CD14-positive monocyte (primary cell): ENCODE measurements at regions not wholly inside any gene's neighbourhood (a gene's known extent, or its start where the extent isn't known, plus 50 kb on each side); places are given as distances from the start of the nearest gene placed in this dataset.

ENCODE experiments used
- DNase-seq, 3 donors: peaks; one replicate each; pipeline ENCODE4 v3.0.0-alpha.2; 2011 to 2022
- H2AFZ ChIP-seq: 2 replicates; pipeline ENCODE4 v1.6.0; 2012; ENCODE audit warnings: mild to moderate bottlenecking, low read depth, low read length, inconsistent platforms; ENCODE audit not compliant: insufficient read depth, poor library complexity, severe bottlenecking
- H3K27ac ChIP-seq, 2 donors: 1 replicate in 1 of 2; 2 replicates in 1 of 2; pipeline ENCODE4 v1.5.1; 2012 to 2013; ENCODE audit warnings: low read length in 2 of 2, control low read depth in 1 of 2, inconsistent platforms in 1 of 2, low read depth in 1 of 2, mild to moderate bottlenecking in 1 of 2
- H3K27me3 ChIP-seq, 2 donors: one replicate each; pipeline versions ENCODE4 v1.6.0 to v1.6.1; 2011 to 2013; ENCODE audit warnings: low read length in 2 of 2; ENCODE audit not compliant: control insufficient read depth in 2 of 2, insufficient read depth in 2 of 2
- H3K36me3 ChIP-seq, 2 donors: replicated peaks in 1 of 2; 1 replicate in 1 of 2; 2 replicates in 1 of 2; pipeline versions ENCODE4 v1.5.1 to v1.6.1; 2012 to 2013; ENCODE audit warnings: low read length in 2 of 2, control low read depth in 1 of 2, inconsistent platforms in 1 of 2, mild to moderate bottlenecking in 1 of 2; ENCODE audit not compliant: insufficient read depth in 2 of 2, control insufficient read depth in 1 of 2
- H3K4me1 ChIP-seq, 2 donors: 1 replicate in 1 of 2; 2 replicates in 1 of 2; pipeline versions ENCODE4 v1.5.1 to v1.6.1; 2012 to 2013; ENCODE audit warnings: low read length in 2 of 2, control low read depth in 1 of 2, inconsistent platforms in 1 of 2, mild to moderate bottlenecking in 1 of 2, moderate library complexity in 1 of 2; ENCODE audit not compliant: insufficient read depth in 2 of 2, control insufficient read depth in 1 of 2
- H3K4me2 ChIP-seq: replicated peaks from 2 replicates; pipeline ENCODE3; 2012; ENCODE audit warnings: low read length, moderate library complexity, mild to moderate bottlenecking; ENCODE audit not compliant: poor library complexity, severe bottlenecking; ENCODE audit errors: extremely low read depth
- H3K4me3 ChIP-seq, 3 experiments: fragments of 200-600 bp in 1 of 3; sonication (generic) in 1 of 3; replicated peaks in 1 of 3; 1 replicate in 2 of 3; 2 replicates in 1 of 3; pipeline ENCODE4 v1.5.1; 2011 to 2013; ENCODE audit warnings: low read length in 3 of 3, mild to moderate bottlenecking in 3 of 3, control low read depth in 2 of 3, low read depth in 2 of 3, inconsistent platforms in 1 of 3, moderate library complexity in 1 of 3
- H3K79me2 ChIP-seq: 2 replicates; pipeline ENCODE4 v1.6.0; 2012; ENCODE audit warnings: mild to moderate bottlenecking, control low read depth, inconsistent platforms, low read length, moderate library complexity; ENCODE audit not compliant: insufficient read depth
- H3K9ac ChIP-seq: 2 replicates; pipeline ENCODE4 v1.6.0; 2017; ENCODE audit warnings: low read length, mild to moderate bottlenecking; ENCODE audit not compliant: insufficient read depth, poor library complexity, severe bottlenecking
- H3K9me3 ChIP-seq, 2 donors: replicated peaks in 1 of 2; 1 replicate in 1 of 2; 2 replicates in 1 of 2; pipeline versions ENCODE4 v1.5.1 to v1.6.1; 2012 to 2013; ENCODE audit warnings: low read length in 2 of 2, control low read depth in 1 of 2; ENCODE audit not compliant: control insufficient read depth in 1 of 2, insufficient read depth in 1 of 2
- H4K20me1 ChIP-seq: 2 replicates; pipeline ENCODE4 v1.6.0; 2012; ENCODE audit warnings: mild to moderate bottlenecking, low read length, control low read depth, moderate library complexity; ENCODE audit not compliant: insufficient read depth
- H3K27ac Mint-ChIP-seq, 7 donors: one replicate each; pipeline ENCODE4 v1.8.0; 2020; ENCODE audit warnings: mild to moderate bottlenecking in 7 of 7, mixed read lengths in 7 of 7, moderate library complexity in 6 of 7, inconsistent platforms in 2 of 7
- H3K27me3 Mint-ChIP-seq, 3 donors: one replicate each; pipeline ENCODE4 v1.8.0; 2021 to 2022; ENCODE audit warnings: low read depth in 3 of 3, mild to moderate bottlenecking in 3 of 3, mixed read lengths in 3 of 3, moderate library complexity in 3 of 3, inconsistent platforms in 1 of 3
- H3K36me3 Mint-ChIP-seq, 2 donors: one replicate each; pipeline ENCODE4 v1.8.0; 2020; ENCODE audit warnings: mixed read lengths in 2 of 2, inconsistent platforms in 1 of 2, mild to moderate bottlenecking in 1 of 2
- H3K4me1 Mint-ChIP-seq: one replicate; pipeline ENCODE4 v1.8.0; 2020; ENCODE audit warnings: mild to moderate bottlenecking, mixed read lengths
- H3K4me3 Mint-ChIP-seq, 2 donors: one replicate each; pipeline ENCODE4 v1.8.0; 2020; ENCODE audit warnings: mild to moderate bottlenecking in 2 of 2, mixed read lengths in 2 of 2, moderate library complexity in 1 of 2
- H3K9me3 Mint-ChIP-seq, 7 donors: one replicate each; pipeline ENCODE4 v1.8.0; 2020 to 2022; ENCODE audit warnings: mixed read lengths in 7 of 7, mild to moderate bottlenecking in 6 of 7, moderate library complexity in 6 of 7, inconsistent platforms in 2 of 7
- WGBS: methylation state at CpG from one replicate; pipeline ENCODE4 v1.1.5; 2013; ENCODE audit warnings: missing lambda C conversion rate; ENCODE audit not compliant: insufficient coverage; 5-methylcytosine and 5-hydroxymethylcytosine counted together
- intact Hi-C, 2 donors: fragments of 100-400 bp; cut with micrococcal nuclease; formaldehyde crosslinking; loops; one replicate each; pipeline versions ENCODE4 v1.15.0 to v1.15.1; 2023
- TF ChIP-seq, protein P1 (sequence below): fragments of 200-600 bp; IDR thresholded peaks from one replicate; pipeline ENCODE4 v1.8.0; 2022; ENCODE audit warnings: antibody characterized with exemption, mild to moderate bottlenecking

DNA sequence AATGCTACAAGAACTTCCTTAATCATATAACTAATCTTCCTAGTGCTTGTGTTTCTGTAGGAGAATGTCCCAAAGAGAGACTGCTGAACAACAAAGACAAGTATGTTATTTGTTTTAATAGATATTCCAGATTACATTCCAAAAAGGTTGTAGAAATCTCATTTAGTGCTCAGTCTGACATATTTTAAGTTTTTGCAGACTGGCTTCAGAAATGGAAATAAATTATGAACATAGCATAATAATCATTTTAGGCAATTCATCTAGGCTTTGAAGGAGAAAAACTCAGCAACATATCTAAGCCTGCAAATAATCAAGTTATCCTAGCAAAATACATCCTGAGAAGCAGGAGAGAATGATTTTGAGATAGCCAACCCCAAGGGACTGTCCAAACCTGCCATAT lies 171.6 kb upstream of the CDH5 start:
- Histone ChIP-seq H3K4me2 (no peak overlapping the region), H3K27me3 (no peaks in the 10 kb centered on the region), H2AFZ (no peak overlapping the region), H3K4me1 (peaks cover 15 to 19% of the 10 kb centered on the region in 2 donors), H3K9me3 (no peaks in the 10 kb centered on the region), H3K36me3 (no peaks in the 10 kb centered on the region), H4K20me1 (no peaks in the 10 kb centered on the region), H3K27ac (no peak overlapping the region), H3K4me3 (no peak overlapping the region), H3K79me2 (no peaks in the 10 kb centered on the region), H3K9ac (no peak overlapping the region)
- peaks cover 0 to 2% (median 0%) of the 10 kb centered on the region in 7 donors for H3K9me3 Mint-ChIP-seq
- H3K27me3 Mint-ChIP-seq, result peaks cover 0 to 2% (median 2%) of the 10 kb centered on the region in 3 donors
- H3K27ac Mint-ChIP-seq, result no peak overlapping the region
- DNase-seq, result no peak
- no peak overlapping the region for H3K4me3 Mint-ChIP-seq
- peaks cover 23% of the 10 kb centered on the region for H3K4me1 Mint-ChIP-seq
- H3K36me3 Mint-ChIP-seq, result no peaks in the 10 kb centered on the region
- intact Hi-C loops, result no loop called here
- TF ChIP-seq, protein P1, sequence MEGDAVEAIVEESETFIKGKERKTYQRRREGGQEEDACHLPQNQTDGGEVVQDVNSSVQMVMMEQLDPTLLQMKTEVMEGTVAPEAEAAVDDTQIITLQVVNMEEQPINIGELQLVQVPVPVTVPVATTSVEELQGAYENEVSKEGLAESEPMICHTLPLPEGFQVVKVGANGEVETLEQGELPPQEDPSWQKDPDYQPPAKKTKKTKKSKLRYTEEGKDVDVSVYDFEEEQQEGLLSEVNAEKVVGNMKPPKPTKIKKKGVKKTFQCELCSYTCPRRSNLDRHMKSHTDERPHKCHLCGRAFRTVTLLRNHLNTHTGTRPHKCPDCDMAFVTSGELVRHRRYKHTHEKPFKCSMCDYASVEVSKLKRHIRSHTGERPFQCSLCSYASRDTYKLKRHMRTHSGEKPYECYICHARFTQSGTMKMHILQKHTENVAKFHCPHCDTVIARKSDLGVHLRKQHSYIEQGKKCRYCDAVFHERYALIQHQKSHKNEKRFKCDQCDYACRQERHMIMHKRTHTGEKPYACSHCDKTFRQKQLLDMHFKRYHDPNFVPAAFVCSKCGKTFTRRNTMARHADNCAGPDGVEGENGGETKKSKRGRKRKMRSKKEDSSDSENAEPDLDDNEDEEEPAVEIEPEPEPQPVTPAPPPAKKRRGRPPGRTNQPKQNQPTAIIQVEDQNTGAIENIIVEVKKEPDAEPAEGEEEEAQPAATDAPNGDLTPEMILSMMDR, result no peak

DNA sequence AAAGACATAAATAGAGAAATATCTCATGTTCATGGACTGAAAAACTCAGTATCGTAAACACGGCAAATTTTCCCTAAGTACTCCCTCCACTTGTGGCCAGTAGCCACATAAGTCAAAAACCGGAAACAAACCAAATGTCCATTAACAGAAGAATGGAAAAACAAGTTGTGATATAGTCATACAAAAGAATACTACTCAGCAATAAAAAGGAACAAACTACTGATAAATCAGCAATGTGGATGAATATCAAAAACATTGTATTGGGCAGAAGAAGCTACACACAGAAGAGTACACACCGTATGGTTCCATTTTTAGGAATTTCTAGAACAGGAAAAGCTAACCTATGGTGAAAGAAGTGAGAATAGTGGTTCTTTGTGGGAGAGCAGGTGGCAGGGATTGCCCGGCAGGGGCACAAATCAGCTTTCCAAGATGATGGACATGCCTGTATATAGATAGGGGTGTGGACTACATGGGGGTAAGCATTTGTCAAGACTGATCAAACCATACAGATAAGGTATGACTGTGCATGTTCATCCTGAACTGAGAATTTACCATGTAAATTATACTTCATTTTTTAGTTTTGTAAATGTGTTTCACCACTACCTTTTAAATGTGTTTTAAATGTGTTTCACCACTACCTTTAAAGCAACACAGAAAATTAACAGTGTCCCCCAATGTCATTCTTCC lies 172.8 kb upstream of the CDH5 start:
- Histone ChIP-seq H4K20me1 (no peaks in the 10 kb centered on the region), H3K4me2 (no peak overlapping the region), H3K79me2 (no peaks in the 10 kb centered on the region), H3K4me1 (peaks cover 5 to 7% of the 10 kb centered on the region in 2 donors), H3K4me3 (no peak overlapping the region), H3K27ac (no peak overlapping the region), H3K36me3 (no peaks in the 10 kb centered on the region), H3K27me3 (no peaks in the 10 kb centered on the region), H2AFZ (no peak overlapping the region), H3K9ac (no peak overlapping the region), H3K9me3 (no peaks in the 10 kb centered on the region)
- no peak overlapping the region for H3K4me3 Mint-ChIP-seq
- H3K27me3 Mint-ChIP-seq, result peaks cover 0 to 2% (median 2%) of the 10 kb centered on the region in 3 donors
- no peak overlapping the region for H3K27ac Mint-ChIP-seq
- H3K9me3 Mint-ChIP-seq, result peaks cover 0 to 2% (median 0%) of the 10 kb centered on the region in 7 donors
- intact Hi-C loops, result no loop called here
- no peak for DNase-seq
- peaks cover 16% of the 10 kb centered on the region for H3K4me1 Mint-ChIP-seq
- WGBS, result 93% methylated on average over 2 of the region's 5 CpGs
- no peaks in the 10 kb centered on the region for H3K36me3 Mint-ChIP-seq
- TF ChIP-seq, protein P1, result no peak
